ENCODE measurements at regions not wholly inside any gene's neighbourhood (a gene's known extent, or its start where the extent isn't known, plus 50 kb on each side); places are given as distances from the start of the nearest gene placed in this dataset.

DNA sequence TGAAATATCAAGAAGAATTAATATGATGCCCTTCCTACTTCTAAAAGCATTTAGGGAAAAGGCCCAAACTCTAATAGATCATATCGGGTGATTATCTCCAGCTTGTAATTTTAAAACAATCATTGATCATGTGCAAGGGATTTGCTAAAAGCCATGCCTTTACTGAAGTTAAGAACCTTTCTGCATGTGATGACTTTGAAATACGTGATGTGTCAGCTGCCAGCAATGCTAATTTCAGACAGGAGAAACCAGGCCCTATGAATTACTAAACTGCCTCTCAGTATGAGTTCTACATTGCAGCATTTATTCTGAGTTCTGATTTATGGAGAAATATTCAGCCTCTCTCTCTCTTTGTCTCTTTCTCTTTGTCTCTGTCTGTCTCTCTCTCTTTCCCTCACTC lies 203.6 kb upstream of the AKR1E2 start:
- TF ChIP-seq, protein P1, sequence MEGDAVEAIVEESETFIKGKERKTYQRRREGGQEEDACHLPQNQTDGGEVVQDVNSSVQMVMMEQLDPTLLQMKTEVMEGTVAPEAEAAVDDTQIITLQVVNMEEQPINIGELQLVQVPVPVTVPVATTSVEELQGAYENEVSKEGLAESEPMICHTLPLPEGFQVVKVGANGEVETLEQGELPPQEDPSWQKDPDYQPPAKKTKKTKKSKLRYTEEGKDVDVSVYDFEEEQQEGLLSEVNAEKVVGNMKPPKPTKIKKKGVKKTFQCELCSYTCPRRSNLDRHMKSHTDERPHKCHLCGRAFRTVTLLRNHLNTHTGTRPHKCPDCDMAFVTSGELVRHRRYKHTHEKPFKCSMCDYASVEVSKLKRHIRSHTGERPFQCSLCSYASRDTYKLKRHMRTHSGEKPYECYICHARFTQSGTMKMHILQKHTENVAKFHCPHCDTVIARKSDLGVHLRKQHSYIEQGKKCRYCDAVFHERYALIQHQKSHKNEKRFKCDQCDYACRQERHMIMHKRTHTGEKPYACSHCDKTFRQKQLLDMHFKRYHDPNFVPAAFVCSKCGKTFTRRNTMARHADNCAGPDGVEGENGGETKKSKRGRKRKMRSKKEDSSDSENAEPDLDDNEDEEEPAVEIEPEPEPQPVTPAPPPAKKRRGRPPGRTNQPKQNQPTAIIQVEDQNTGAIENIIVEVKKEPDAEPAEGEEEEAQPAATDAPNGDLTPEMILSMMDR (IDR thresholded peaks at IDR 0.05; ENCODE audit: insufficient read depth, low read depth, low read length): no peak
- no peak for TF ChIP-seq EZH2 (IDR thresholded peaks at IDR 0.05; ENCODE audit: insufficient read depth, low read length)
